ENCODE measurements at regions not wholly inside any gene's neighbourhood (a gene's known extent, or its start where the extent isn't known, plus 50 kb on each side); places are given as distances from the start of the nearest gene placed in this dataset.

GRCh38 chr18:79600596-79600995, 79.0 kb upstream of the CTDP1 start:
- no peak for TF ChIP-seq CTCF (conservative IDR thresholded peaks at IDR 0.05; ENCODE audit: low read depth, low read length)
- TF ChIP-seq EZH2 (IDR thresholded peaks at IDR 0.05; ENCODE audit: borderline replicate concordance, low read depth, low read length, poor library complexity, severe bottlenecking): no peak
